HG02759 (cell line): ENCODE measurements at regions not wholly inside any gene's neighbourhood (a gene's known extent, or its start where the extent isn't known, plus 50 kb on each side); places are given as distances from the start of the nearest gene placed in this dataset.

Source experiments
- ATAC-seq: cut with Tn5 transposase; IDR thresholded peaks from one replicate; pipeline ENCODE4 v1.9.1; 2021; ENCODE audit warnings: mild to moderate bottlenecking, moderate library complexity; ENCODE audit not compliant: unreplicated experiment

GRCh38 chr10:106216085-106216484 is 948.4 kb downstream of the SORCS1 start:
- no peak for ATAC-seq

GRCh38 chr10:106214243-106214642 is 950.3 kb downstream of the SORCS1 start:
- ATAC-seq = no peak

- no peak for ATAC-seq
Observed at GRCh38 chr10:106213493-106213892, 951.0 kb downstream of the SORCS1 start.

- ATAC-seq = no peak
Observed at GRCh38 chr10:106198275-106198674, 966.2 kb downstream of the SORCS1 start.

GRCh38 chr10:106189292-106189691 is 975.2 kb downstream of the SORCS1 start:
- ATAC-seq = no peak

- ATAC-seq = no peak
Observed at GRCh38 chr10:106185951-106186350, 978.6 kb downstream of the SORCS1 start.

GRCh38 chr10:106183041-106183440 is 981.5 kb downstream of the SORCS1 start:
- ATAC-seq = no peak

- no peak for ATAC-seq
Observed at GRCh38 chr10:106182542-106182941, 982.0 kb downstream of the SORCS1 start.

GRCh38 chr10:106181501-106181900 is 983.0 kb downstream of the SORCS1 start:
- ATAC-seq = no peak

GRCh38 chr10:106179430-106179829 is 985.1 kb downstream of the SORCS1 start:
- ATAC-seq = no peak

- no peak for ATAC-seq
Observed at GRCh38 chr10:106175760-106176377, 988.6 kb downstream of the SORCS1 start.

GRCh38 chr10:106173838-106174237 is 990.7 kb downstream of the SORCS1 start:
- no peak for ATAC-seq

GRCh38 chr10:106169241-106169640 is 995.3 kb downstream of the SORCS1 start:
- ATAC-seq = no peak

GRCh38 chr10:106167946-106168345 is 996.6 kb downstream of the SORCS1 start:
- no peak for ATAC-seq

GRCh38 chr10:106158241-106158640 is 1006.3 kb downstream of the SORCS1 start:
- ATAC-seq = no peak

GRCh38 chr10:106147021-106147420 is 1017.5 kb downstream of the SORCS1 start:
- no peak for ATAC-seq

GRCh38 chr10:106139915-106140314 is 1024.6 kb downstream of the SORCS1 start:
- no peak for ATAC-seq

GRCh38 chr10:106136175-106136574 is 1028.3 kb downstream of the SORCS1 start:
- ATAC-seq = no peak

- ATAC-seq = no peak
Observed at GRCh38 chr10:106134326-106135000, 1030.0 kb downstream of the SORCS1 start.

GRCh38 chr10:106133451-106133850 is 1031.1 kb downstream of the SORCS1 start:
- no peak for ATAC-seq

- no peak for ATAC-seq
Observed at GRCh38 chr10:106132956-106133355, 1031.5 kb downstream of the SORCS1 start.

GRCh38 chr10:106114656-106115186 is 1049.8 kb downstream of the SORCS1 start:
- no peak for ATAC-seq
